NCI-H2196 treated with DMSO at 0.1 percent for 48 hours (cell line): ENCODE measurements at regions not wholly inside any gene's neighbourhood (a gene's known extent, or its start where the extent isn't known, plus 50 kb on each side); places are given as distances from the start of the nearest gene placed in this dataset.
"Not testable (repeated sequence)": the region's sequence is repeated elsewhere in the genome, so short reads cannot be mapped to it uniquely, and the experiment has no call there.

Experiments
- DNase-seq: peaks from one replicate; lab custom pipeline; 2025; ENCODE audit not compliant: unreplicated experiment; lab: John Stamatoyannopoulos, UW

- DNase-seq: no peak
These were observed 239.5 kb upstream of the RPS23 start for GRCh38 chr5:82517544-82518075.

GRCh38 chr5:82513738-82514137, 235.6 kb upstream of the RPS23 start:
- DNase-seq: no peak

- DNase-seq: no peak
These were observed 233.9 kb upstream of the RPS23 start for GRCh38 chr5:82512025-82512424.

- DNase-seq: no peak
These were observed 233.0 kb upstream of the RPS23 start for GRCh38 chr5:82511134-82511533.

- DNase-seq: no peak
These were observed 231.6 kb upstream of the RPS23 start for GRCh38 chr5:82509762-82510161.

- not testable (repeated sequence) for DNase-seq
These were observed 228.2 kb upstream of the RPS23 start for GRCh38 chr5:82506390-82506789.

GRCh38 chr5:82499725-82500244, 221.6 kb upstream of the RPS23 start:
- no peak for DNase-seq

- DNase-seq: no peak
These were observed 219.1 kb upstream of the RPS23 start for GRCh38 chr5:82497242-82497641.

GRCh38 chr5:82494942-82495341, 216.8 kb upstream of the RPS23 start:
- DNase-seq: no peak

- DNase-seq: no peak
These were observed 215.1 kb upstream of the RPS23 start for GRCh38 chr5:82493221-82493620.

- no peak for DNase-seq
These were observed 213.2 kb upstream of the RPS23 start for GRCh38 chr5:82491397-82491796.

- no peak for DNase-seq
These were observed 211.5 kb upstream of the RPS23 start for GRCh38 chr5:82489683-82490082.

- no peak for DNase-seq
These were observed 209.0 kb upstream of the RPS23 start for GRCh38 chr5:82487131-82487530.

GRCh38 chr5:82480331-82480730, 202.2 kb upstream of the RPS23 start:
- no peak for DNase-seq

GRCh38 chr5:82476155-82476554, 198.0 kb upstream of the RPS23 start:
- no peak for DNase-seq

GRCh38 chr5:82473262-82473661, 195.1 kb upstream of the RPS23 start:
- no peak for DNase-seq

- DNase-seq: no peak
These were observed 192.2 kb upstream of the RPS23 start for GRCh38 chr5:82470185-82470994.

- no peak for DNase-seq
These were observed 188.9 kb upstream of the RPS23 start for GRCh38 chr5:82466986-82467561.

- no peak for DNase-seq
These were observed 187.1 kb upstream of the RPS23 start for GRCh38 chr5:82465235-82465634.

- no peak for DNase-seq
These were observed 181.5 kb upstream of the RPS23 start for GRCh38 chr5:82459626-82460025.

- not testable (repeated sequence) for DNase-seq
These were observed 177.2 kb upstream of the RPS23 start for GRCh38 chr5:82455317-82455716.

- DNase-seq: no peak
These were observed 170.2 kb upstream of the RPS23 start for GRCh38 chr5:82448374-82448773.
